ENCODE measurements at regions not wholly inside any gene's neighbourhood (a gene's known extent, or its start where the extent isn't known, plus 50 kb on each side); places are given as distances from the start of the nearest gene placed in this dataset.

DNA sequence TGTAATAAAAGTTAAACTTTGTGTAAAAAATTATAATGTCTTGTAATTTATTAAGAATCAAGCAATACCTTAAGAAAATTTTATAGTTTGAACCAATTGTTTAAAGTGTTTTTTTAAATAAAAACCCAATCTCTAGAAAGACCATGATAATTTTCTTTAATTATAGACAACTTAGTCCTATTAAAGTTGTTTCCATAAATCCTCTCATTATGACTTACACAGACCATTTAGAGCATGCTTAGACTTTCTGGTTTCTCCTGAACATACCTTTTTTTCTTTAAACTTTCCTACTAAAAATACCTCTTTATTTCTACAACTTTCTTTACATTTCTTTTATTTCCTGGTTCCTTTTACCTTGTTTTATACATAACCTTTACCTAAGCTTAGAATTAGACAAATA lies 837.4 kb downstream of the PCDH19 start (continued):
- no peak for TF ChIP-seq ZNF462 (CRISPR knock-in tag; IDR thresholded peaks at IDR 0.05)
- TF ChIP-seq, protein P1, sequence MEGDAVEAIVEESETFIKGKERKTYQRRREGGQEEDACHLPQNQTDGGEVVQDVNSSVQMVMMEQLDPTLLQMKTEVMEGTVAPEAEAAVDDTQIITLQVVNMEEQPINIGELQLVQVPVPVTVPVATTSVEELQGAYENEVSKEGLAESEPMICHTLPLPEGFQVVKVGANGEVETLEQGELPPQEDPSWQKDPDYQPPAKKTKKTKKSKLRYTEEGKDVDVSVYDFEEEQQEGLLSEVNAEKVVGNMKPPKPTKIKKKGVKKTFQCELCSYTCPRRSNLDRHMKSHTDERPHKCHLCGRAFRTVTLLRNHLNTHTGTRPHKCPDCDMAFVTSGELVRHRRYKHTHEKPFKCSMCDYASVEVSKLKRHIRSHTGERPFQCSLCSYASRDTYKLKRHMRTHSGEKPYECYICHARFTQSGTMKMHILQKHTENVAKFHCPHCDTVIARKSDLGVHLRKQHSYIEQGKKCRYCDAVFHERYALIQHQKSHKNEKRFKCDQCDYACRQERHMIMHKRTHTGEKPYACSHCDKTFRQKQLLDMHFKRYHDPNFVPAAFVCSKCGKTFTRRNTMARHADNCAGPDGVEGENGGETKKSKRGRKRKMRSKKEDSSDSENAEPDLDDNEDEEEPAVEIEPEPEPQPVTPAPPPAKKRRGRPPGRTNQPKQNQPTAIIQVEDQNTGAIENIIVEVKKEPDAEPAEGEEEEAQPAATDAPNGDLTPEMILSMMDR (conservative IDR thresholded peaks at IDR 0.05; ENCODE audit: low read depth in 2 of 2): no peak
- TF ChIP-seq JUNB (IDR thresholded peaks at IDR 0.05; ENCODE audit: unreplicated experiment): no peak
- TF ChIP-seq NANOG (IDR thresholded peaks at IDR 0.05; ENCODE audit: borderline replicate concordance): no peak
- no peak for TF ChIP-seq EZH2 (IDR thresholded peaks at IDR 0.05; ENCODE audit: low read depth, unreplicated experiment)

- peaks cover under 1% of the 10 kb centered on the region; the same call in 2 of the 3 replicates for H3K36me3 Mint-ChIP-seq (ENCODE audit: low read depth)
- no peaks in the 10 kb centered on the region for H3K9me2 ChIP-seq (ENCODE audit: insufficient read depth)
- H3F3A ChIP-seq (replicated peaks; ENCODE audit: low read depth): no peaks in the 10 kb centered on the region
- H3K4me1 ChIP-seq (ENCODE audit: insufficient read depth): no peaks in the 10 kb centered on the region
- H3K9me3 Mint-ChIP-seq: peaks cover 5% of the 10 kb centered on the region; the same call in 2 of the 3 replicates
- no peak overlapping the region for H3K4me3 ChIP-seq
- ATAC-seq (no peak), DNase-seq (ENCODE audit: low spot score) (no peak)
- H3K27me3 Mint-ChIP-seq (ENCODE audit: insufficient read depth, low read depth, poor library complexity): no peaks in the 10 kb centered on the region
- no peak overlapping the region for H3K4me3 Mint-ChIP-seq
- H3K79me2 ChIP-seq (replicated peaks; ENCODE audit: insufficient read depth): no peaks in the 10 kb centered on the region
- no peaks in the 10 kb centered on the region for H3K4me1 Mint-ChIP-seq
- H3K27me3 ChIP-seq (ENCODE audit: insufficient read depth): no peaks in the 10 kb centered on the region
- H3K27ac ChIP-seq (ENCODE audit: low read depth): no peak overlapping the region
- H4K20me1 ChIP-seq (replicated peaks; ENCODE audit: insufficient read depth): no peaks in the 10 kb centered on the region
- TF ChIP-seq STAT1 (IDR thresholded peaks at IDR 0.05; ENCODE audit: unreplicated experiment) (no peak), POLR2AphosphoS5 (IDR thresholded peaks at IDR 0.05; ENCODE audit: low read depth) (no peak), ETS1 (IDR thresholded peaks at IDR 0.05) (no peak), NANOG (IDR thresholded peaks at IDR 0.05; ENCODE audit: borderline replicate concordance) (no peak)
- H3K27ac Mint-ChIP-seq: no peak overlapping the region
- H2AFZ ChIP-seq: no peak overlapping the region
- H3K36me3 ChIP-seq (ENCODE audit: insufficient read depth): no peaks in the 10 kb centered on the region
- no peak overlapping the region for H3K4me2 ChIP-seq
Measured at GRCh38 chrX:99549381-99549780, 860.7 kb downstream of the PCDH19 start.

Data from GM23338 (cell line).